Vagina (tissue), 2 donors: ENCODE measurements at regions not wholly inside any gene's neighbourhood (a gene's known extent, or its start where the extent isn't known, plus 50 kb on each side); places are given as distances from the start of the nearest gene placed in this dataset.

Experiments
- DNase-seq, 2 donors: peaks; one replicate each; pipeline ENCODE4 v3.0.0-alpha.2; 2017; ENCODE audit errors: extremely low spot score in 2 of 2
- H3K27ac ChIP-seq: fragments of 200-600 bp; sonication (generic); one replicate; pipeline ENCODE4 v1.5.1; 2019
- H3K27me3 ChIP-seq: fragments of 200-600 bp; sonication (generic); one replicate; pipeline ENCODE4 v1.5.1; 2019
- H3K36me3 ChIP-seq, 2 donors: fragments of 200-600 bp; sonication (generic); one replicate each; pipeline ENCODE4 v1.5.1; 2017 to 2019
- H3K4me1 ChIP-seq: fragments of 200-600 bp; sonication (generic); one replicate; pipeline ENCODE4 v1.5.1; 2019
- H3K4me3 ChIP-seq, 2 donors: fragments of 200-600 bp; sonication (generic); 1 replicate in 1 of 2; 2 replicates in 1 of 2; pipeline ENCODE4 v1.5.1; 2016 to 2019
- H3K9me3 ChIP-seq: fragments of 200-600 bp; sonication (generic); one replicate; pipeline ENCODE4 v1.5.1; 2019
- CTCF ChIP-seq, 3 experiments: fragments of 450-650 bp in 2 of 3; fragments of 200-600 bp in 1 of 3; sonication (generic) in 1 of 3; IDR thresholded peaks; one replicate each; pipeline ENCODE4 v1.5.1; 2017 to 2019; ENCODE audit warnings: antibody characterized with exemption in 3 of 3, mild to moderate bottlenecking in 2 of 3, moderate library complexity in 2 of 3
- POLR2A ChIP-seq, 2 donors: fragments of 450-650 bp; IDR thresholded peaks; one replicate each; pipeline ENCODE4 v1.6.1; 2017; ENCODE audit warnings: antibody characterized with exemption in 2 of 2, mild to moderate bottlenecking in 2 of 2, moderate library complexity in 2 of 2
- POLR2AphosphoS5 ChIP-seq, 2 donors: sonication (generic); formaldehyde crosslinking; IDR thresholded peaks; one replicate each; pipeline ENCODE4 v1.9.0; 2017; ENCODE audit warnings: antibody characterized with exemption in 2 of 2, mild to moderate bottlenecking in 2 of 2, low read depth in 1 of 2; ENCODE audit not compliant: insufficient read depth in 1 of 2
- intact Hi-C: fragments of 100-400 bp; cut with DNase I; formaldehyde crosslinking; loops from one replicate; pipeline ENCODE4 v1.15.1; 2023

GRCh38 chr22:47997612-47998011 is 1235.2 kb downstream of the TBC1D22A start:
- no peaks in the 10 kb centered on the region for H3K4me1 ChIP-seq
- no peak overlapping the region for H3K27ac ChIP-seq
- H3K9me3 ChIP-seq = no peaks in the 10 kb centered on the region
- no peaks in the 10 kb centered on the region for H3K36me3 ChIP-seq
- no peaks in the 10 kb centered on the region for H3K27me3 ChIP-seq
- intact Hi-C loops = no loop called here
- no peak for DNase-seq
- no peak overlapping the region for H3K4me3 ChIP-seq
- no peak for TF ChIP-seq POLR2A (IDR thresholded peaks at IDR 0.05)
- TF ChIP-seq POLR2AphosphoS5 (IDR thresholded peaks at IDR 0.05; ENCODE audit: insufficient read depth in 1 of 2, low read depth in 1 of 2) = no peak
- no peak for TF ChIP-seq CTCF (IDR thresholded peaks at IDR 0.05)

- no peaks in the 10 kb centered on the region for H3K27me3 ChIP-seq
- no peak overlapping the region for H3K27ac ChIP-seq
- no peak for TF ChIP-seq POLR2A (IDR thresholded peaks at IDR 0.05)
- TF ChIP-seq POLR2AphosphoS5 (IDR thresholded peaks at IDR 0.05; ENCODE audit: insufficient read depth in 1 of 2, low read depth in 1 of 2) = no peak
- TF ChIP-seq CTCF (IDR thresholded peaks at IDR 0.05) = no peak
- no peaks in the 10 kb centered on the region for H3K4me1 ChIP-seq
- H3K9me3 ChIP-seq = no peaks in the 10 kb centered on the region
- H3K4me3 ChIP-seq = no peak overlapping the region
- intact Hi-C loops = no loop called here
- DNase-seq = no peak
- no peaks in the 10 kb centered on the region for H3K36me3 ChIP-seq
Measured at GRCh38 chr22:47997052-47997590, 1234.7 kb downstream of the TBC1D22A start.

GRCh38 chr22:47996446-47996857 is 1234.0 kb downstream of the TBC1D22A start:
- peak in 1 of 2 donors; percentile 77 for DNase-seq
- Histone ChIP-seq H3K4me3 (no peak overlapping the region), H3K27me3 (no peaks in the 10 kb centered on the region), H3K27ac (no peak overlapping the region), H3K9me3 (no peaks in the 10 kb centered on the region), H3K36me3 (no peaks in the 10 kb centered on the region), H3K4me1 (no peaks in the 10 kb centered on the region)
- intact Hi-C loops = no loop called here
- TF ChIP-seq CTCF (IDR thresholded peaks at IDR 0.05) = no peak
- TF ChIP-seq POLR2AphosphoS5 (IDR thresholded peaks at IDR 0.05; ENCODE audit: insufficient read depth in 1 of 2, low read depth in 1 of 2) = no peak
- TF ChIP-seq POLR2A (IDR thresholded peaks at IDR 0.05) = no peak

- Histone ChIP-seq H3K4me3 (no peak overlapping the region), H3K4me1 (no peaks in the 10 kb centered on the region), H3K27me3 (no peaks in the 10 kb centered on the region), H3K9me3 (no peaks in the 10 kb centered on the region), H3K27ac (no peak overlapping the region), H3K36me3 (no peaks in the 10 kb centered on the region)
- TF ChIP-seq POLR2AphosphoS5 (IDR thresholded peaks at IDR 0.05; ENCODE audit: insufficient read depth in 1 of 2, low read depth in 1 of 2) (no peak), POLR2A (IDR thresholded peaks at IDR 0.05) (no peak), CTCF (IDR thresholded peaks at IDR 0.05) (no peak)
- intact Hi-C loops = no loop called here
- DNase-seq = peak in 1 of 2 donors; percentile 34
Measured at GRCh38 chr22:47995718-47996117, 1233.3 kb downstream of the TBC1D22A start.

- Histone ChIP-seq H3K27ac (no peak overlapping the region), H3K9me3 (no peaks in the 10 kb centered on the region), H3K4me3 (no peak overlapping the region), H3K36me3 (no peaks in the 10 kb centered on the region), H3K27me3 (no peaks in the 10 kb centered on the region), H3K4me1 (no peaks in the 10 kb centered on the region)
- no peak for TF ChIP-seq POLR2A (IDR thresholded peaks at IDR 0.05)
- no peak for TF ChIP-seq CTCF (IDR thresholded peaks at IDR 0.05)
- no peak for TF ChIP-seq POLR2AphosphoS5 (IDR thresholded peaks at IDR 0.05; ENCODE audit: insufficient read depth in 1 of 2, low read depth in 1 of 2)
- peak; percentile 22 to 64 for DNase-seq
- intact Hi-C loops = no loop called here
Measured at GRCh38 chr22:47995264-47995627, 1232.8 kb downstream of the TBC1D22A start.
